ENCODE measurements at regions not wholly inside any gene's neighbourhood (a gene's known extent, or its start where the extent isn't known, plus 50 kb on each side); places are given as distances from the start of the nearest gene placed in this dataset.

- H3K4me1 ChIP-seq (ENCODE audit: control insufficient read depth, insufficient read depth, low read length): peaks cover 3% of the 10 kb centered on the region
- no peaks in the 10 kb centered on the region for H3K9me3 ChIP-seq (replicated peaks; ENCODE audit: control insufficient read depth, low read depth, low read length)
- WGBS (ENCODE audit: insufficient coverage): 64% methylated on average over 1 of the region's 4 CpGs
- no peaks in the 10 kb centered on the region for H3K36me3 ChIP-seq (ENCODE audit: control insufficient read depth, insufficient read depth, low read length)
- no peak overlapping the region for H3K4me3 ChIP-seq (ENCODE audit: low read length)
- no peak overlapping the region for H3K27ac ChIP-seq (ENCODE audit: low read length)
- no peak for DNase-seq
- peaks cover 6% of the 10 kb centered on the region for H3K27me3 ChIP-seq (ENCODE audit: control insufficient read depth, insufficient read depth, low read length)
Measured at GRCh38 chr3:187899246-187899645, 154.0 kb upstream of the BCL6 start.

GRCh38 chr3:187900993-187901755, 155.9 kb upstream of the BCL6 start:
- no CpG with 5 or more reads among the region's 4 CpGs for WGBS (ENCODE audit: insufficient coverage)
- Histone ChIP-seq H3K9me3 (replicated peaks; ENCODE audit: control insufficient read depth, low read depth, low read length) (no peaks in the 10 kb centered on the region), H3K27me3 (ENCODE audit: control insufficient read depth, insufficient read depth, low read length) (peaks cover 6% of the 10 kb centered on the region), H3K36me3 (ENCODE audit: control insufficient read depth, insufficient read depth, low read length) (no peaks in the 10 kb centered on the region), H3K27ac (ENCODE audit: low read length) (no peak overlapping the region), H3K4me3 (ENCODE audit: low read length) (no peak overlapping the region), H3K4me1 (ENCODE audit: control insufficient read depth, insufficient read depth, low read length) (peaks cover 3% of the 10 kb centered on the region)
- no peak for DNase-seq

DNA sequence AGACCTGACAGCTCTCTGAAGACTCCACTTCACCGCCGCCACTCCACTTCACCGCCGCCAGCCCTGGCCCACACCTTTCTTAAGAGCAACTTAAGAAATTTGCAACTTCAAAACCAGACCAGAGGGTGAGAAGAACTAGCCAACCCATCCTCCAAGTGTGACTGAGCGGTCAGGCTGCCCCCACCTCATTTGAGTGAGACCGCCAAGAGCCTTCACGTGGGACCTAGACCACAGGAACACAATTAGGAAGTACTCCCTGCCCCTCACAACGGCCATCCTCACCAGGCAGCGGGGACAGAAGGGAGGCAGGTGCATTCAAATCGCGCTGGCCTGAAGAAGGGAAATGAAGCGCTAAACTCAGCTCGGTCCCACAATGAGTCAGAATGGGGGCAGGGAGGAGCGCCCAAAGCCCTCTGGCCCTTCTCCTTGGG, 156.8 kb upstream of the BCL6 start:
- Histone ChIP-seq H3K4me3 (ENCODE audit: low read length) (no peak overlapping the region), H3K36me3 (ENCODE audit: control insufficient read depth, insufficient read depth, low read length) (no peaks in the 10 kb centered on the region), H3K9me3 (replicated peaks; ENCODE audit: control insufficient read depth, low read depth, low read length) (no peaks in the 10 kb centered on the region), H3K4me1 (ENCODE audit: control insufficient read depth, insufficient read depth, low read length) (no peaks in the 10 kb centered on the region), H3K27me3 (ENCODE audit: control insufficient read depth, insufficient read depth, low read length) (peaks cover 6% of the 10 kb centered on the region), H3K27ac (ENCODE audit: low read length) (no peak overlapping the region)
- no peak for DNase-seq
- WGBS (ENCODE audit: insufficient coverage): 89% methylated on average over 13 of the region's 14 CpGs

DNA sequence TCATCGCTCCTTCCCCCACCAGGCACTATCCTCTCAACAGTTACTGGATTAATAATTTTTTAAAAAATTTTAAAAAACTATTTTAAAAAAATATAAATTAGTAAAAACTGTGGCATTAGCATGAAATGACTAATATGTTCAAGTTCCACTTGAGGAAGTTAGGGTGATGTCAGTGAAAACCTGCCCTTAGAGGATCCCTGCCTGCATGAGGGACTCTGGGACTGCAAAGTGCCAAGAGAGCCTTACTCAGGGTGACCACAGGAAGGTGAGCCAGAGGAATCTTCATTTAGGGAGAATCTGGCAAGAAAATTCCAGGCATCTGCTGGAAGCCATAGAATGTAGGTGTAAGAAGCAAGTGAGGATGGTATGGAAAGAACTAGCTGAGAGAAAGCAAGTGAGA, 157.7 kb upstream of the BCL6 start:
- Histone ChIP-seq H3K4me3 (ENCODE audit: low read length) (no peak overlapping the region), H3K27me3 (ENCODE audit: control insufficient read depth, insufficient read depth, low read length) (peaks cover 6% of the 10 kb centered on the region), H3K9me3 (replicated peaks; ENCODE audit: control insufficient read depth, low read depth, low read length) (no peaks in the 10 kb centered on the region), H3K36me3 (ENCODE audit: control insufficient read depth, insufficient read depth, low read length) (no peaks in the 10 kb centered on the region), H3K27ac (ENCODE audit: low read length) (no peak overlapping the region), H3K4me1 (ENCODE audit: control insufficient read depth, insufficient read depth, low read length) (no peaks in the 10 kb centered on the region)
- DNase-seq: no peak
- WGBS (ENCODE audit: insufficient coverage): no CpG with 5 or more reads among the region's 1 CpG

DNA sequence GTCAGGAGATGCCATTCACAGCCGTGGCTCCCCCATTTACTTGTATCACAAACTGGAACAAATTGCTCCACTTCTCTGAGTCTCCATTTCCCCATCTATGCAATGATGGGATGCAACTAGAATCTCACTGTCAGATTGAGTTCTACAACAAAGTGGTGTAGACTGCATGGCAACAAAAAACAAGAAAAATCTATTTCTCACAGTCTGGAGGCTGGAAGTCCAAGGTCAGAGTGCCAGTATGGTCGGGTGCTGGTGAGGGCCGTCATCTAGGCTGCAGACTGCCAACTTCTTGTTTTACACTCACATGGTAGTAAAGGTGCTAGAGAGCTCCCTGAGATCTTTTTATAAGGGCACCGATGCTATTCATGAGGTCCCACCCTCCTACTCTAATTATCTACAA, 158.4 kb upstream of the BCL6 start:
- Histone ChIP-seq H3K9me3 (replicated peaks; ENCODE audit: control insufficient read depth, low read depth, low read length) (no peaks in the 10 kb centered on the region), H3K4me3 (ENCODE audit: low read length) (no peak overlapping the region), H3K4me1 (ENCODE audit: control insufficient read depth, insufficient read depth, low read length) (no peaks in the 10 kb centered on the region), H3K27ac (ENCODE audit: low read length) (no peak overlapping the region), H3K36me3 (ENCODE audit: control insufficient read depth, insufficient read depth, low read length) (no peaks in the 10 kb centered on the region), H3K27me3 (ENCODE audit: control insufficient read depth, insufficient read depth, low read length) (peaks cover 6% of the 10 kb centered on the region)
- WGBS (ENCODE audit: insufficient coverage): no CpG with 5 or more reads among the region's 4 CpGs
- no peak for DNase-seq

DNA sequence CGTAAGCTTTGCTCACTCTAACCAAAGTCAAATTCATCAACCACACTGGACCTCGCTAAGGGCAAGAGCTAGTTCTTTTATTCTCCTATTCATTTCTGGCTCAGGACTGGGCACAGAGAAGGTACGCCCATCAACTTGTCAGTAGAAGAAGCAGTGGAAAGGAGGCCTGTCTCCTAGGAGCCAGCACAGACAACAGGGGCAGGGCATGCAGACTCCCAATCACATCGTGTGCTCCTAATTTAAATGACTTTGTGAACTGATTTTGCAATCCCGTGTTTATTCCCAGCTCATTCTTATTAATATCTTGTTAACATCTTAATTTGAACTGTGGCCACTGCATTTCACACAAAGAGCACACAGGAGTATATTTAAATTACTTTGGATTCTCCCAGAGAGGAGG, 161.1 kb upstream of the BCL6 start:
- Histone ChIP-seq H3K4me1 (ENCODE audit: control insufficient read depth, insufficient read depth, low read length) (no peaks in the 10 kb centered on the region), H3K27me3 (ENCODE audit: control insufficient read depth, insufficient read depth, low read length) (peaks cover 6% of the 10 kb centered on the region), H3K36me3 (ENCODE audit: control insufficient read depth, insufficient read depth, low read length) (no peaks in the 10 kb centered on the region), H3K9me3 (replicated peaks; ENCODE audit: control insufficient read depth, low read depth, low read length) (no peaks in the 10 kb centered on the region), H3K27ac (ENCODE audit: low read length) (no peak overlapping the region), H3K4me3 (ENCODE audit: low read length) (no peak overlapping the region)
- WGBS (ENCODE audit: insufficient coverage): 100% methylated on average over 2 of the region's 5 CpGs
- DNase-seq: no peak

GRCh38 chr3:187906920-187907319, 161.7 kb upstream of the BCL6 start:
- Histone ChIP-seq H3K27ac (ENCODE audit: low read length) (no peak overlapping the region), H3K4me3 (ENCODE audit: low read length) (no peak overlapping the region), H3K9me3 (replicated peaks; ENCODE audit: control insufficient read depth, low read depth, low read length) (no peaks in the 10 kb centered on the region), H3K36me3 (ENCODE audit: control insufficient read depth, insufficient read depth, low read length) (no peaks in the 10 kb centered on the region), H3K4me1 (ENCODE audit: control insufficient read depth, insufficient read depth, low read length) (no peaks in the 10 kb centered on the region), H3K27me3 (ENCODE audit: control insufficient read depth, insufficient read depth, low read length) (peaks cover 4% of the 10 kb centered on the region)
- DNase-seq: peak; percentile 38
- 40% methylated on average over 1 of the region's 5 CpGs for WGBS (ENCODE audit: insufficient coverage)

GRCh38 chr3:187909866-187910265, 164.6 kb upstream of the BCL6 start:
- no peaks in the 10 kb centered on the region for H3K36me3 ChIP-seq (ENCODE audit: control insufficient read depth, insufficient read depth, low read length)
- H3K4me1 ChIP-seq (ENCODE audit: control insufficient read depth, insufficient read depth, low read length): peaks cover 2% of the 10 kb centered on the region
- H3K9me3 ChIP-seq (replicated peaks; ENCODE audit: control insufficient read depth, low read depth, low read length): no peaks in the 10 kb centered on the region
- no peak overlapping the region for H3K4me3 ChIP-seq (ENCODE audit: low read length)
- H3K27me3 ChIP-seq (ENCODE audit: control insufficient read depth, insufficient read depth, low read length): no peaks in the 10 kb centered on the region
- DNase-seq: peak; percentile 36
- H3K27ac ChIP-seq (ENCODE audit: low read length): no peak overlapping the region

DNA sequence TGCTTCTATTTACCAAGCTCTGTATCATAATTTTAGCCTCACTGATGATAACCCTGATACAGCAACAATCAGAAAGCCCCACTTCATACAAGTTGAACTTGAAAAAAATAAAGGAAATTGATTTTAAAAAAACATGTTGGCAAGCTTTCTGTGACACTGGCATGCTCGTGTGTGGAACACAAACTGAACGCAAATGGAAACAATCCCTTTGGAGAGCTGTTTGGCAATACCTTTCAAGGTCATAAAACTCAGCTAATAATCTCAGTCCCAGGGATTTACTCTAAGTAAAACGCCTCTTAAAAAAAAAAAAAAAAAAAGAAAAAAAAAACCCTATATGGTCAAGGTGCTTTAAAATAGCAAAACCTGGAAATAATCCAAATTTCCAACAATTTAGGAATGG, 166.7 kb upstream of the BCL6 start:
- peak; percentile 48 for DNase-seq
- Histone ChIP-seq H3K36me3 (ENCODE audit: control insufficient read depth, insufficient read depth, low read length) (no peaks in the 10 kb centered on the region), H3K27me3 (ENCODE audit: control insufficient read depth, insufficient read depth, low read length) (no peaks in the 10 kb centered on the region), H3K27ac (ENCODE audit: low read length) (no peak overlapping the region), H3K9me3 (replicated peaks; ENCODE audit: control insufficient read depth, low read depth, low read length) (no peaks in the 10 kb centered on the region), H3K4me1 (ENCODE audit: control insufficient read depth, insufficient read depth, low read length) (peaks cover 2% of the 10 kb centered on the region), H3K4me3 (ENCODE audit: low read length) (no peak overlapping the region)
- WGBS (ENCODE audit: insufficient coverage): no CpG with 5 or more reads among the region's 3 CpGs

GRCh38 chr3:187913617-187914033, 168.4 kb upstream of the BCL6 start:
- WGBS (ENCODE audit: insufficient coverage): 92% methylated on average over 1 of the region's 2 CpGs
- Histone ChIP-seq H3K4me3 (ENCODE audit: low read length) (no peak overlapping the region), H3K36me3 (ENCODE audit: control insufficient read depth, insufficient read depth, low read length) (no peaks in the 10 kb centered on the region), H3K27me3 (ENCODE audit: control insufficient read depth, insufficient read depth, low read length) (no peaks in the 10 kb centered on the region), H3K9me3 (replicated peaks; ENCODE audit: control insufficient read depth, low read depth, low read length) (no peaks in the 10 kb centered on the region), H3K4me1 (ENCODE audit: control insufficient read depth, insufficient read depth, low read length) (peaks cover 2% of the 10 kb centered on the region), H3K27ac (ENCODE audit: low read length) (no peak overlapping the region)
- DNase-seq: no peak

GRCh38 chr3:187914231-187914630, 169.0 kb upstream of the BCL6 start:
- Histone ChIP-seq H3K27ac (ENCODE audit: low read length) (no peak overlapping the region), H3K27me3 (ENCODE audit: control insufficient read depth, insufficient read depth, low read length) (no peaks in the 10 kb centered on the region), H3K4me1 (ENCODE audit: control insufficient read depth, insufficient read depth, low read length) (peaks cover 2% of the 10 kb centered on the region), H3K9me3 (replicated peaks; ENCODE audit: control insufficient read depth, low read depth, low read length) (no peaks in the 10 kb centered on the region), H3K36me3 (ENCODE audit: control insufficient read depth, insufficient read depth, low read length) (no peaks in the 10 kb centered on the region), H3K4me3 (ENCODE audit: low read length) (no peak overlapping the region)
- peak; percentile 26 for DNase-seq
- WGBS (ENCODE audit: insufficient coverage): 69% methylated on average over 5 of the region's 7 CpGs

Measured in muscle of leg (tissue), 3 donors.